NCI-H2081 treated with DMSO at 0.1 percent for 48 hours (cell line): ENCODE measurements at regions not wholly inside any gene's neighbourhood (a gene's known extent, or its start where the extent isn't known, plus 50 kb on each side); places are given as distances from the start of the nearest gene placed in this dataset.
"Not testable (repeated sequence)": the region's sequence is repeated elsewhere in the genome, so short reads cannot be mapped to it uniquely, and the experiment has no call there.

Experiments used
- DNase-seq: peaks from one replicate; lab custom pipeline; 2025; lab: John Stamatoyannopoulos, UW

GRCh38 chr21:15434163-15434905 is 295.4 kb upstream of the USP25 start:
- DNase-seq = no peak

GRCh38 chr21:15436031-15436430 is 293.8 kb upstream of the USP25 start:
- no peak for DNase-seq

- no peak for DNase-seq
These were observed 291.9 kb upstream of the USP25 start for GRCh38 chr21:15437883-15438282.

- no peak for DNase-seq
These were observed 290.1 kb upstream of the USP25 start for GRCh38 chr21:15439726-15440125.

GRCh38 chr21:15441060-15441493 is 288.7 kb upstream of the USP25 start:
- no peak for DNase-seq

- no peak for DNase-seq
These were observed 287.8 kb upstream of the USP25 start for GRCh38 chr21:15441992-15442391.

GRCh38 chr21:15442743-15443469 is 286.9 kb upstream of the USP25 start:
- no peak for DNase-seq

GRCh38 chr21:15443740-15444117 is 286.1 kb upstream of the USP25 start:
- no peak for DNase-seq

GRCh38 chr21:15444118-15444960 is 285.4 kb upstream of the USP25 start:
- no peak for DNase-seq

- DNase-seq = no peak
These were observed 284.5 kb upstream of the USP25 start for GRCh38 chr21:15445327-15445726.

GRCh38 chr21:15446223-15446622 is 283.6 kb upstream of the USP25 start:
- no peak for DNase-seq

- DNase-seq = no peak
These were observed 280.2 kb upstream of the USP25 start for GRCh38 chr21:15449556-15449955.

GRCh38 chr21:15453261-15453660 is 276.5 kb upstream of the USP25 start:
- DNase-seq = no peak

- not testable (repeated sequence) for DNase-seq
These were observed 276.0 kb upstream of the USP25 start for GRCh38 chr21:15453785-15454184.

- not testable (repeated sequence) for DNase-seq
These were observed 274.9 kb upstream of the USP25 start for GRCh38 chr21:15454931-15455330.

- DNase-seq = no peak
These were observed 273.8 kb upstream of the USP25 start for GRCh38 chr21:15455819-15456462.

- no peak for DNase-seq
These were observed 271.8 kb upstream of the USP25 start for GRCh38 chr21:15457965-15458364.

- DNase-seq = no peak
These were observed 267.7 kb upstream of the USP25 start for GRCh38 chr21:15462092-15462491.

GRCh38 chr21:15466329-15466728 is 263.5 kb upstream of the USP25 start:
- no peak for DNase-seq

GRCh38 chr21:15468368-15468767 is 261.4 kb upstream of the USP25 start:
- no peak for DNase-seq

GRCh38 chr21:15472108-15473040 is 257.4 kb upstream of the USP25 start:
- DNase-seq = no peak
